Loucy (cell line): ENCODE measurements at regions not wholly inside any gene's neighbourhood (a gene's known extent, or its start where the extent isn't known, plus 50 kb on each side); places are given as distances from the start of the nearest gene placed in this dataset.

Source experiments
- H2AFZ ChIP-seq: fragments of 200-600 bp; sonication (generic); 2 replicates; pipeline ENCODE4 v1.6.0; 2016; ENCODE audit warnings: antibody characterized with exemption, mild to moderate bottlenecking, low read length, moderate library complexity
- H3F3A ChIP-seq: fragments of 200-600 bp; 2 replicates; pipeline ENCODE4 v1.6.0; 2016; ENCODE audit warnings: antibody characterized with exemption, low read depth, mild to moderate bottlenecking
- H3K27me3 ChIP-seq: fragments of 200-600 bp; sonication (generic); 2 replicates; pipeline ENCODE4 v1.6.1; 2014; ENCODE audit warnings: low read length, mild to moderate bottlenecking; ENCODE audit not compliant: insufficient read depth, poor library complexity, severe bottlenecking
- H3K36me3 ChIP-seq: fragments of 200-600 bp; sonication (generic); 2 replicates; pipeline ENCODE4 v1.6.1; 2016; ENCODE audit warnings: low read length; ENCODE audit not compliant: insufficient read depth
- H3K4me1 ChIP-seq: fragments of 200-600 bp; sonication (generic); 2 replicates; pipeline ENCODE4 v1.5.1; 2014; ENCODE audit warnings: low read length, mild to moderate bottlenecking; ENCODE audit not compliant: insufficient read depth, poor library complexity, severe bottlenecking
- H3K4me2 ChIP-seq: fragments of 200-600 bp; sonication (generic); 2 replicates; pipeline ENCODE4 v1.6.0; 2014; ENCODE audit warnings: antibody characterized with exemption, low read length, low read depth, mild to moderate bottlenecking; ENCODE audit not compliant: poor library complexity, severe bottlenecking
- H3K4me3 ChIP-seq: fragments of 200-600 bp; sonication (generic); 2 replicates; pipeline ENCODE4 v1.5.1; 2014; ENCODE audit warnings: low read length, mild to moderate bottlenecking, mixed read lengths; ENCODE audit not compliant: poor library complexity, severe bottlenecking
- H3K79me2 ChIP-seq: fragments of 200-600 bp; sonication (generic); 2 replicates; pipeline ENCODE4 v1.6.1; 2014; ENCODE audit warnings: low read length; ENCODE audit not compliant: insufficient read depth
- H3K9ac ChIP-seq: fragments of 200-600 bp; sonication (generic); 2 replicates; pipeline ENCODE4 v1.6.0; 2014; ENCODE audit warnings: mild to moderate bottlenecking, low read depth, low read length, moderate library complexity; ENCODE audit not compliant: poor library complexity, severe bottlenecking
- H3K9me2 ChIP-seq: fragments of 200-600 bp; sonication (generic); replicated peaks from 2 replicates; pipeline ENCODE4 v1.6.1; 2016; ENCODE audit warnings: low read depth, low read length, mixed read lengths
- H3K9me3 ChIP-seq: fragments of 200-600 bp; sonication (generic); 2 replicates; pipeline ENCODE4 v1.6.1; 2014; ENCODE audit warnings: mild to moderate bottlenecking, antibody characterized with exemption, low read length, low read depth; ENCODE audit not compliant: insufficient read depth
- H4K20me1 ChIP-seq: fragments of 200-600 bp; sonication (generic); 2 replicates; pipeline ENCODE4 v1.6.0; 2014; ENCODE audit warnings: antibody characterized with exemption, low read length, mild to moderate bottlenecking; ENCODE audit not compliant: insufficient read depth, poor library complexity, severe bottlenecking
- CTCF ChIP-seq: fragments of 200-600 bp; sonication (generic); conservative IDR thresholded peaks from 2 replicates; pipeline ENCODE4 v1.5.1; 2014; ENCODE audit warnings: mild to moderate bottlenecking, antibody characterized with exemption, low read length
- EZH2phosphoT487 ChIP-seq: fragments of 200-600 bp; IDR thresholded peaks from 2 replicates; pipeline ENCODE4 v1.6.1; 2018; ENCODE audit warnings: antibody characterized with exemption, mild to moderate bottlenecking, moderate library complexity, borderline replicate concordance

GRCh38 chr3:128560768-128561167, 67.8 kb upstream of the GATA2 start:
- no peaks in the 10 kb centered on the region for H3K36me3 ChIP-seq
- no peaks in the 10 kb centered on the region for H3K9me2 ChIP-seq
- no peaks in the 10 kb centered on the region for H4K20me1 ChIP-seq
- H3K4me3 ChIP-seq = no peak overlapping the region
- H3K4me2 ChIP-seq = no peak overlapping the region
- peaks cover 19% of the 10 kb centered on the region for H3K4me1 ChIP-seq
- no peak overlapping the region for H2AFZ ChIP-seq
- H3K79me2 ChIP-seq = no peaks in the 10 kb centered on the region
- H3K9ac ChIP-seq = no peak overlapping the region
- H3K9me3 ChIP-seq = no peaks in the 10 kb centered on the region
- H3F3A ChIP-seq = no peaks in the 10 kb centered on the region
- no peak for TF ChIP-seq EZH2phosphoT487
- no peak for TF ChIP-seq CTCF
- H3K27me3 ChIP-seq = no peaks in the 10 kb centered on the region

GRCh38 chr3:128559486-128560225, 66.7 kb upstream of the GATA2 start:
- H3K79me2 ChIP-seq = no peaks in the 10 kb centered on the region
- H3K9me3 ChIP-seq = no peaks in the 10 kb centered on the region
- no peak overlapping the region for H3K4me3 ChIP-seq
- H2AFZ ChIP-seq = no peak overlapping the region
- H3K27me3 ChIP-seq = no peaks in the 10 kb centered on the region
- no peaks in the 10 kb centered on the region for H3K9me2 ChIP-seq
- TF ChIP-seq EZH2phosphoT487 (no peak), CTCF (no peak)
- peaks cover 19% of the 10 kb centered on the region for H3K4me1 ChIP-seq
- no peak overlapping the region for H3K9ac ChIP-seq
- no peak overlapping the region for H3K4me2 ChIP-seq
- no peaks in the 10 kb centered on the region for H3K36me3 ChIP-seq
- H3F3A ChIP-seq = no peaks in the 10 kb centered on the region
- H4K20me1 ChIP-seq = no peaks in the 10 kb centered on the region

- H3K79me2 ChIP-seq = no peaks in the 10 kb centered on the region
- TF ChIP-seq CTCF (no peak), EZH2phosphoT487 (no peak)
- no peaks in the 10 kb centered on the region for H3F3A ChIP-seq
- H2AFZ ChIP-seq = no peak overlapping the region
- H3K4me1 ChIP-seq = peaks cover 19% of the 10 kb centered on the region
- no peaks in the 10 kb centered on the region for H3K36me3 ChIP-seq
- no peaks in the 10 kb centered on the region for H3K9me3 ChIP-seq
- no peaks in the 10 kb centered on the region for H4K20me1 ChIP-seq
- H3K9me2 ChIP-seq = no peaks in the 10 kb centered on the region
- peak overlapping the region; percentile 27 for H3K4me2 ChIP-seq
- H3K9ac ChIP-seq = no peak overlapping the region
- H3K4me3 ChIP-seq = no peak overlapping the region
- no peaks in the 10 kb centered on the region for H3K27me3 ChIP-seq
Measured at GRCh38 chr3:128557531-128558280, 64.7 kb upstream of the GATA2 start.
